ENCODE measurements at regions not wholly inside any gene's neighbourhood (a gene's known extent, or its start where the extent isn't known, plus 50 kb on each side); places are given as distances from the start of the nearest gene placed in this dataset.
"Not testable (repeated sequence)": the region's sequence is repeated elsewhere in the genome, so short reads cannot be mapped to it uniquely, and the experiment has no call there.

DNA sequence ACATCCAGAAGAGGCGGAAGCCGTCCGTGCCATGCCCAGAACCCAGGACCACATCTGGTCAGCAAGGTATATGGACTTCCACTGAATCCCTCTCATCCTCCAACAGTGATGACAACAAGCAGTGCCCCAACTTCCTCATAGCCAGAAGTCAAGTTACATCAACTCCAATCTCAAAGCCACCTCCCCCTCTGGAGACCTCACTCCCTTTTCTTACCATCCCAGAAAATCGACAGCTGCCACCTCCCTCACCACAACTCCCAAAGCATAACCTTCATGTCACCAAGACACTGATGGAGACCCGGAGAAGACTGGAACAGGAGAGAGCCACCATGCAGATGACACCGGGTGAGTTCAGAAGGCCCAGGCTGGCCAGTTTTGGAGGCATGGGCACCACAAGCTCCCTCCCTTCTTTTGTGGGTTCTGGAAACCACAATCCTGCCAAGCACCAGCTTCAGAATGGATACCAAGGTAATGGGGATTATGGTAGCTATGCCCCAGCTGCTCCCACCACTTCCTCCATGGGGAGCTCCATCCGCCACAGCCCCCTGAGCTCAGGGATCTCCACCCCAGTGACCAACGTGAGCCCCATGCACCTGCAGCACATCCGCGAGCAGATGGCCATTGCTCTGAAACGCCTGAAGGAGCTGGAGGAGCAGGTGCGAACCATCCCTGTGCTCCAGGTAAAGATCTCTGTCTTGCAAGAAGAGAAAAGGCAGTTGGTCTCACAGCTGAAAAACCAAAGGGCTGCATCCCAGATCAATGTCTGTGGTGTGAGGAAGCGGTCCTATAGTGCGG, 130.3 kb upstream of the DMRT1 start:
- no peak for DNase-seq (ENCODE audit: low read depth in 1 of 2, low spot score in 2 of 2)
- H3K4me1 ChIP-seq (replicated peaks), result peaks cover 10% of the 10 kb centered on the region
- no peak overlapping the region for H3K27ac ChIP-seq
- H3K27me3 ChIP-seq (replicated peaks), result no peaks in the 10 kb centered on the region
- H3K9me3 ChIP-seq (replicated peaks), result no peaks in the 10 kb centered on the region
- H3K4me3 ChIP-seq, result no peak overlapping the region
- H3K36me3 ChIP-seq, result peaks cover 9% of the 10 kb centered on the region; the same call in 1 of the 2 replicates

DNA sequence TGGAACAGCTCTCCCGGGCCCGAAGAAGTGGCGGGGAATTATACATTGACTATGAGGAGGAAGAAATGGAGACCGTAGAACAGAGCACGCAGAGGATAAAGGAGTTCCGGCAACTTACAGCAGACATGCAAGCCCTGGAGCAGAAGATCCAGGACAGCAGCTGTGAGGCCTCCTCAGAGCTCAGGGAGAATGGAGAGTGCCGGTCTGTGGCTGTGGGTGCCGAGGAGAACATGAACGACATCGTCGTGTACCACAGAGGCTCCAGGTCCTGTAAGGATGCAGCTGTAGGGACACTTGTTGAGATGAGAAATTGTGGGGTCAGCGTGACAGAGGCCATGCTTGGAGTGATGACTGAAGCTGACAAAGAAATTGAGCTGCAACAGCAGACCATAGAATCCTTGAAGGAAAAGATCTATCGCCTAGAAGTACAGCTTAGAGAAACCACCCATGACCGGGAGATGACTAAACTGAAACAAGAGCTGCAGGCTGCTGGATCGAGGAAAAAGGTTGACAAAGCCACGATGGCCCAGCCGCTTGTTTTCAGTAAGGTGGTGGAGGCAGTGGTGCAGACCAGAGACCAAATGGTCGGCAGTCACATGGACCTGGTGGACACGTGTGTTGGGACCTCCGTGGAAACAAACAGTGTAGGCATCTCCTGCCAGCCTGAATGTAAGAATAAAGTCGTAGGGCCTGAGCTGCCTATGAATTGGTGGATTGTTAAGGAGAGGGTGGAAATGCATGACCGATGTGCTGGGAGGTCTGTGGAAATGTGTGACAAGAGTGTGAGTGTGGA, 129.5 kb upstream of the DMRT1 start:
- no peaks in the 10 kb centered on the region for H3K27me3 ChIP-seq (replicated peaks)
- peaks cover 9% of the 10 kb centered on the region for H3K4me1 ChIP-seq (replicated peaks)
- H3K9me3 ChIP-seq (replicated peaks), result no peaks in the 10 kb centered on the region
- no peak overlapping the region for H3K4me3 ChIP-seq
- no peak for DNase-seq (ENCODE audit: low read depth in 1 of 2, low spot score in 2 of 2)
- H3K36me3 ChIP-seq, result peaks cover 9% of the 10 kb centered on the region; the same call in 1 of the 2 replicates
- no peak overlapping the region for H3K27ac ChIP-seq

DNA sequence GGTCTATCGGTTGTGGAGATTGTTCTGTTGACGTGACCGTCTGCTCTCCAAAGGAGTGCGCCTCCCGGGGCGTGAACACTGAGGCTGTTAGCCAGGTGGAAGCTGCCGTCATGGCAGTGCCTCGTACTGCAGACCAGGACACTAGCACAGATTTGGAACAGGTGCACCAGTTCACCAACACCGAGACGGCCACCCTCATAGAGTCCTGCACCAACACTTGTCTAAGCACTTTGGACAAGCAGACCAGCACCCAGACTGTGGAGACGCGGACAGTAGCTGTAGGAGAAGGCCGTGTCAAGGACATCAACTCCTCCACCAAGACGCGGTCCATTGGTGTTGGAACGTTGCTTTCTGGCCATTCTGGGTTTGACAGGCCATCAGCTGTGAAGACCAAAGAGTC, 128.9 kb upstream of the DMRT1 start:
- H3K4me3 ChIP-seq, result no peak overlapping the region
- H3K9me3 ChIP-seq (replicated peaks), result no peaks in the 10 kb centered on the region
- DNase-seq (ENCODE audit: low read depth in 1 of 2, low spot score in 2 of 2), result no peak
- peaks cover 9% of the 10 kb centered on the region; the same call in 1 of the 2 replicates for H3K36me3 ChIP-seq
- H3K4me1 ChIP-seq (replicated peaks), result peaks cover 9% of the 10 kb centered on the region
- H3K27ac ChIP-seq, result no peak overlapping the region
- no peaks in the 10 kb centered on the region for H3K27me3 ChIP-seq (replicated peaks)

GRCh38 chr9:713091-713490, 128.4 kb upstream of the DMRT1 start:
- Histone ChIP-seq H3K27ac (no peak overlapping the region), H3K4me1 (replicated peaks) (peaks cover 9% of the 10 kb centered on the region), H3K27me3 (replicated peaks) (no peaks in the 10 kb centered on the region), H3K36me3 (peaks cover 9% of the 10 kb centered on the region; the same call in 1 of the 2 replicates), H3K4me3 (no peak overlapping the region), H3K9me3 (replicated peaks) (no peaks in the 10 kb centered on the region)
- DNase-seq (ENCODE audit: low read depth in 1 of 2, low spot score in 2 of 2), result no peak

GRCh38 chr9:714675-715074, 126.8 kb upstream of the DMRT1 start:
- DNase-seq (ENCODE audit: low read depth in 1 of 2, low spot score in 2 of 2), result no peak

DNA sequence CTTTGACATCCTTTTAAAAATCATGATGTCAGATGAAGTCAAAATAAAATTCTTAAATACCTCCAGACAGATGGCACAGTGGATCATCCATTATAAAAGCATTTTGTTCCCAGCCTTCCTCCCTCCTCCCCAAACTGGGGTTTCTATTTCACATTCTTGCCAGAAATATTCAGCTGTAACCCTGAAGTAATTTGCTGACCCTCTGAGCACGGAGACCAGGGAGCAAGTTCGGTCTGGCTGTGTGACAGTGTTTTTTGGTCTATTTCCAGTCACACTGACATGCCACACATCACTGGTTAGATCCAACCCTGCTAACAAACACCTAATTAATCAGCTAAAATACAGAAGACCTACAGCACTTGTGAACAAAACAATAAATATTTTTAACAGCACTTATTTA, 126.2 kb upstream of the DMRT1 start:
- peaks cover 3% of the 10 kb centered on the region for H3K4me1 ChIP-seq (replicated peaks)
- H3K27me3 ChIP-seq (replicated peaks), result no peaks in the 10 kb centered on the region
- H3K36me3 ChIP-seq, result peaks cover 9% of the 10 kb centered on the region; the same call in 1 of the 2 replicates
- H3K4me3 ChIP-seq, result no peak overlapping the region
- H3K9me3 ChIP-seq (replicated peaks), result no peaks in the 10 kb centered on the region
- H3K27ac ChIP-seq, result no peak overlapping the region
- no peak for DNase-seq (ENCODE audit: low read depth in 1 of 2, low spot score in 2 of 2)

More at GRCh38 chr9:714675-715074, 126.8 kb upstream of the DMRT1 start:
- no peaks in the 10 kb centered on the region for H3K9me3 ChIP-seq (replicated peaks)
- H3K4me3 ChIP-seq, result no peak overlapping the region
- H3K4me1 ChIP-seq (replicated peaks), result peaks cover 3% of the 10 kb centered on the region
- no peak overlapping the region for H3K27ac ChIP-seq
- peaks cover 9% of the 10 kb centered on the region; the same call in 1 of the 2 replicates for H3K36me3 ChIP-seq
- no peaks in the 10 kb centered on the region for H3K27me3 ChIP-seq (replicated peaks)

GRCh38 chr9:715743-716400, 125.6 kb upstream of the DMRT1 start:
- peaks cover 7% of the 10 kb centered on the region; the same call in 1 of the 2 replicates for H3K36me3 ChIP-seq
- no peaks in the 10 kb centered on the region for H3K27me3 ChIP-seq (replicated peaks)
- H3K27ac ChIP-seq, result no peak overlapping the region
- DNase-seq (ENCODE audit: low read depth in 1 of 2, low spot score in 2 of 2), result no peak
- no peaks in the 10 kb centered on the region for H3K9me3 ChIP-seq (replicated peaks)
- H3K4me1 ChIP-seq (replicated peaks), result peaks cover 3% of the 10 kb centered on the region
- no peak overlapping the region for H3K4me3 ChIP-seq

GRCh38 chr9:717722-718121, 123.8 kb upstream of the DMRT1 start:
- Histone ChIP-seq H3K9me3 (replicated peaks) (no peaks in the 10 kb centered on the region), H3K27ac (no peak overlapping the region), H3K4me3 (no peak overlapping the region), H3K27me3 (replicated peaks) (no peaks in the 10 kb centered on the region), H3K4me1 (replicated peaks) (peaks cover 3% of the 10 kb centered on the region), H3K36me3 (no peaks in the 10 kb centered on the region; the same call in 1 of the 2 replicates)
- no peak for DNase-seq (ENCODE audit: low read depth in 1 of 2, low spot score in 2 of 2)

GRCh38 chr9:720239-720881, 121.1 kb upstream of the DMRT1 start:
- Histone ChIP-seq H3K4me3 (no peak overlapping the region), H3K27ac (no peak overlapping the region), H3K27me3 (replicated peaks) (no peaks in the 10 kb centered on the region), H3K9me3 (replicated peaks) (no peaks in the 10 kb centered on the region), H3K4me1 (replicated peaks) (peaks cover 3% of the 10 kb centered on the region), H3K36me3 (no peaks in the 10 kb centered on the region)
- DNase-seq (ENCODE audit: low read depth in 1 of 2, low spot score in 2 of 2), result no peak

DNA sequence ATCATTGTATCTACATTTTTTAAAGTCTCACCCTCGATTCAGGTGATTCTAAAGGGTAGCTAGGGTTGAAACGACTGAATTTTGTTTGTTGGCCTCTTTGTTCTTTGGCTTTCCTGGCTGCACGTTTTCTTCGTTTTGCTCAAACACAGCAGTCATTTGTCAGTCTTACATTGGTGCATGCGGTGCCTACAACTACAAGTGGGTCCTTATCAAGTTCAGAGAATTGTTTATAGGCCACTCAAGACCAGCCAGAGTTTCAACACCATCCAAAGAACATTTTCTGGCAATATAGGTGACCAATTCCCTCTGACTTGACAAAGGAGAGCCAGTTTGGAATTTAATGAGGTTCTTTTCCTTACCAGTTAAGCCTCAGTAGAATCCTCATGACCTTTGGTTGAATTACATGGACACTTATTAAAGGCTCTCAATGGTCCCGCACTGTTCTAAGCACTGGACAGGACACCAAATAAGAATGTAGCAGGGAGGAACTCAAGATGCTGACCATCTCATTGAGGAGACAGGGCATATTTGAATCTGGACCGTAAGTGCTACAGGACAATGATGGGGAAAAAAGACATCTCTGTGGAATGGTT, 119.0 kb upstream of the DMRT1 start:
- DNase-seq (ENCODE audit: low read depth in 1 of 2, low spot score in 2 of 2), result no peak
- no peak overlapping the region for H3K4me3 ChIP-seq
- no peak overlapping the region for H3K27ac ChIP-seq
- H3K9me3 ChIP-seq (replicated peaks), result no peaks in the 10 kb centered on the region
- H3K36me3 ChIP-seq, result no peaks in the 10 kb centered on the region
- H3K27me3 ChIP-seq (replicated peaks), result no peaks in the 10 kb centered on the region
- no peaks in the 10 kb centered on the region for H3K4me1 ChIP-seq (replicated peaks)

GRCh38 chr9:724461-724860, 117.0 kb upstream of the DMRT1 start:
- DNase-seq (ENCODE audit: low read depth in 1 of 2, low spot score in 2 of 2); H3K27ac ChIP-seq; H3K27me3 ChIP-seq (replicated peaks); H3K9me3 ChIP-seq (replicated peaks); H3K4me1 ChIP-seq (replicated peaks); H3K36me3 ChIP-seq; H3K4me3 ChIP-seq: not testable (repeated sequence)

- Histone ChIP-seq H3K4me3 (no peak overlapping the region), H3K27ac (no peak overlapping the region), H3K4me1 (replicated peaks) (no peaks in the 10 kb centered on the region), H3K9me3 (replicated peaks) (no peaks in the 10 kb centered on the region), H3K36me3 (no peaks in the 10 kb centered on the region), H3K27me3 (replicated peaks) (no peaks in the 10 kb centered on the region)
- DNase-seq (ENCODE audit: low read depth in 1 of 2, low spot score in 2 of 2), result no peak
Measured at GRCh38 chr9:726005-726404, 115.5 kb upstream of the DMRT1 start.

- no peak for DNase-seq (ENCODE audit: low read depth in 1 of 2, low spot score in 2 of 2)
- Histone ChIP-seq H3K9me3 (replicated peaks) (no peaks in the 10 kb centered on the region), H3K4me3 (no peak overlapping the region), H3K4me1 (replicated peaks) (no peaks in the 10 kb centered on the region), H3K27ac (no peak overlapping the region), H3K27me3 (replicated peaks) (no peaks in the 10 kb centered on the region), H3K36me3 (peaks cover 8% of the 10 kb centered on the region)
Measured at GRCh38 chr9:727767-728166, 113.7 kb upstream of the DMRT1 start.
